ENCODE measurements at regions not wholly inside any gene's neighbourhood (a gene's known extent, or its start where the extent isn't known, plus 50 kb on each side); places are given as distances from the start of the nearest gene placed in this dataset.

GRCh38 chr6:103175056-103175455 lies 1684.7 kb downstream of the HACE1 start:
- Histone ChIP-seq H3F3A (ENCODE audit: insufficient read depth, low read length, poor library complexity, severe bottlenecking) (no peaks in the 10 kb centered on the region), H2AFZ (ENCODE audit: low read depth, low read length) (no peak overlapping the region), H3K9me3 (ENCODE audit: low read length) (no peaks in the 10 kb centered on the region), H3K27me3 (ENCODE audit: insufficient read depth, low read depth, low read length) (no peaks in the 10 kb centered on the region), H3K9me2 (ENCODE audit: insufficient read depth, low read length) (no peaks in the 10 kb centered on the region), H3K27ac (ENCODE audit: low read length) (no peak overlapping the region), H3K79me2 (replicated peaks; ENCODE audit: insufficient read depth, low read length) (no peaks in the 10 kb centered on the region), H3K36me3 (ENCODE audit: insufficient read depth, low read length) (no peaks in the 10 kb centered on the region), H3K4me3 (ENCODE audit: low read length) (no peak overlapping the region), H4K20me1 (ENCODE audit: insufficient read depth) (no peaks in the 10 kb centered on the region), H3K9ac (ENCODE audit: low read length) (no peak overlapping the region), H3K4me2 (ENCODE audit: low read length) (no peak overlapping the region)
- TF ChIP-seq MXI1 (conservative IDR thresholded peaks at IDR 0.05; ENCODE audit: poor library complexity, severe bottlenecking) = no peak
- TF ChIP-seq POLR2AphosphoS5 (IDR thresholded peaks at IDR 0.05) = no peak
- no peak for TF ChIP-seq RAD21 (conservative IDR thresholded peaks at IDR 0.05)
- no peak for TF ChIP-seq EP300 (conservative IDR thresholded peaks at IDR 0.05; ENCODE audit: poor library complexity, severe bottlenecking)
- no peak for TF ChIP-seq SMC3 (conservative IDR thresholded peaks at IDR 0.05; ENCODE audit: poor library complexity)
- TF ChIP-seq, protein P1, sequence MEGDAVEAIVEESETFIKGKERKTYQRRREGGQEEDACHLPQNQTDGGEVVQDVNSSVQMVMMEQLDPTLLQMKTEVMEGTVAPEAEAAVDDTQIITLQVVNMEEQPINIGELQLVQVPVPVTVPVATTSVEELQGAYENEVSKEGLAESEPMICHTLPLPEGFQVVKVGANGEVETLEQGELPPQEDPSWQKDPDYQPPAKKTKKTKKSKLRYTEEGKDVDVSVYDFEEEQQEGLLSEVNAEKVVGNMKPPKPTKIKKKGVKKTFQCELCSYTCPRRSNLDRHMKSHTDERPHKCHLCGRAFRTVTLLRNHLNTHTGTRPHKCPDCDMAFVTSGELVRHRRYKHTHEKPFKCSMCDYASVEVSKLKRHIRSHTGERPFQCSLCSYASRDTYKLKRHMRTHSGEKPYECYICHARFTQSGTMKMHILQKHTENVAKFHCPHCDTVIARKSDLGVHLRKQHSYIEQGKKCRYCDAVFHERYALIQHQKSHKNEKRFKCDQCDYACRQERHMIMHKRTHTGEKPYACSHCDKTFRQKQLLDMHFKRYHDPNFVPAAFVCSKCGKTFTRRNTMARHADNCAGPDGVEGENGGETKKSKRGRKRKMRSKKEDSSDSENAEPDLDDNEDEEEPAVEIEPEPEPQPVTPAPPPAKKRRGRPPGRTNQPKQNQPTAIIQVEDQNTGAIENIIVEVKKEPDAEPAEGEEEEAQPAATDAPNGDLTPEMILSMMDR (IDR thresholded peaks at IDR 0.05; ENCODE audit: poor library complexity, severe bottlenecking) = no peak
- no peak for TF ChIP-seq TAF1 (IDR thresholded peaks at IDR 0.05; ENCODE audit: low read depth)
- TF ChIP-seq REST (IDR thresholded peaks at IDR 0.05; ENCODE audit: borderline replicate concordance) = no peak
- no peak for TF ChIP-seq EZH2 (IDR thresholded peaks at IDR 0.05; ENCODE audit: borderline replicate concordance, insufficient read depth, low read length, poor library complexity, severe bottlenecking)

DNA sequence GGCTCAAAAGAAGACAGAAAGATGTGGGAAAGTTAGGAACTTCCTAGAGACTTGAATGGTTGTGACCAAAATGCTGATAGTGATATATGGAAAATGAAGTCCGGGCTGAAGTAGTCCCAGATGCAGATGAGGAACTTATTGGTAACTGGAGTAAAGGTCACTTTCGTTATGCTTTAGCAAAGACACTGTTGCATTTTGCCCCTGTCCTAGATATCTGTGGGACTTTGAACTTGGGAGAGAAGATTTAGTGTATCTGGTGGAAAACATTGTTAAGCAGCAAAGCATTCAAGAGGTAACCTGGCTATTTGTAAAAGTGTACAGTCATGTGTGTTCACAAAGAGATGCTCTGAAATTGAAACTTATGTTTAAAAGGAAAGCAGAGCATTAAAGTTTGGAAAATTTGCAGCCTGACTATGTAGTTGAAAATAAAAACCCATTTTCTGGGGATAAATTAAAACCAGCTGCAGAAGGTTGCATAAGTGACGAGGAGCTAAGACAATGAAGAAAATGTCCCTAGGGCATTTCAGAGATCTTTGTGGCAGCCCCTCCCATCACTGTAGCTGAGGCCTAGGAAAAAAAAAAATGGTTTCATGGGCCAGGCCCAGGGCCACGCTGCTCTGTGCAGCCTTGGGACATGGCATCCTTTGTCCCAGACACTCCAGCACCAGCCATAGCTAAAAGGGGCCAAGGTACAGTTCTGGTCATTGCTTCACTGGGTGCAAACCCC lies 1692.2 kb downstream of the HACE1 start:
- Histone ChIP-seq H3K4me3 (ENCODE audit: low read length) (no peak overlapping the region), H3K79me2 (replicated peaks; ENCODE audit: insufficient read depth, low read length) (no peaks in the 10 kb centered on the region), H3K36me3 (ENCODE audit: insufficient read depth, low read length) (no peaks in the 10 kb centered on the region), H3K9ac (ENCODE audit: low read length) (no peak overlapping the region), H3K9me2 (ENCODE audit: insufficient read depth, low read length) (no peaks in the 10 kb centered on the region), H3K9me3 (ENCODE audit: low read length) (no peaks in the 10 kb centered on the region), H2AFZ (ENCODE audit: low read depth, low read length) (no peak overlapping the region), H3F3A (ENCODE audit: insufficient read depth, low read length, poor library complexity, severe bottlenecking) (no peaks in the 10 kb centered on the region), H3K27ac (ENCODE audit: low read length) (no peak overlapping the region), H3K27me3 (ENCODE audit: insufficient read depth, low read depth, low read length) (no peaks in the 10 kb centered on the region), H3K4me2 (ENCODE audit: low read length) (no peak overlapping the region), H4K20me1 (ENCODE audit: insufficient read depth) (no peaks in the 10 kb centered on the region)
- no peak for TF ChIP-seq EZH2 (IDR thresholded peaks at IDR 0.05; ENCODE audit: borderline replicate concordance, insufficient read depth, low read length, poor library complexity, severe bottlenecking)
- TF ChIP-seq RAD21 (conservative IDR thresholded peaks at IDR 0.05) = no peak
- no peak for TF ChIP-seq EP300 (conservative IDR thresholded peaks at IDR 0.05; ENCODE audit: poor library complexity, severe bottlenecking)
- TF ChIP-seq REST (IDR thresholded peaks at IDR 0.05; ENCODE audit: borderline replicate concordance) = no peak
- no peak for TF ChIP-seq TAF1 (IDR thresholded peaks at IDR 0.05; ENCODE audit: low read depth)
- TF ChIP-seq MXI1 (conservative IDR thresholded peaks at IDR 0.05; ENCODE audit: poor library complexity, severe bottlenecking) = no peak
- TF ChIP-seq, protein P1 (IDR thresholded peaks at IDR 0.05; ENCODE audit: poor library complexity, severe bottlenecking) = no peak
- no peak for TF ChIP-seq POLR2AphosphoS5 (IDR thresholded peaks at IDR 0.05)
- no peak for TF ChIP-seq SMC3 (conservative IDR thresholded peaks at IDR 0.05; ENCODE audit: poor library complexity)
